Smooth muscle cell (in vitro differentiated cells): ENCODE measurements at regions not wholly inside any gene's neighbourhood (a gene's known extent, or its start where the extent isn't known, plus 50 kb on each side); places are given as distances from the start of the nearest gene placed in this dataset.

Source experiments
- DNase-seq: peaks from one replicate; lab custom pipeline; 2025; ENCODE audit not compliant: unreplicated experiment; lab: John Stamatoyannopoulos, UW
- H2AFZ ChIP-seq: fragments of 200-600 bp; sonication (generic); 2 replicates; pipeline ENCODE4 v1.6.0; 2016; ENCODE audit warnings: antibody characterized with exemption, low read depth, mild to moderate bottlenecking
- H3F3A ChIP-seq: fragments of 200-600 bp; sonication (generic); 2 replicates; pipeline ENCODE4 v1.6.0; 2017; ENCODE audit warnings: antibody characterized with exemption, low read depth
- H3K27ac ChIP-seq: fragments of 200-600 bp; sonication (generic); 2 replicates; pipeline ENCODE4 v1.5.1; 2016; ENCODE audit warnings: low read depth, mild to moderate bottlenecking
- H3K27me3 ChIP-seq: fragments of 200-600 bp; sonication (generic); 2 replicates; pipeline ENCODE4 v1.6.1; 2016; ENCODE audit warnings: low read depth, mild to moderate bottlenecking
- H3K36me3 ChIP-seq: fragments of 200-600 bp; sonication (generic); 2 replicates; pipeline ENCODE4 v1.5.1; 2016; ENCODE audit warnings: low read depth
- H3K4me1 ChIP-seq: fragments of 200-600 bp; sonication (generic); 2 replicates; pipeline ENCODE4 v1.5.1; 2016; ENCODE audit warnings: low read depth
- H3K4me2 ChIP-seq: fragments of 200-600 bp; sonication (generic); 2 replicates; pipeline ENCODE4 v1.6.0; 2016; ENCODE audit warnings: mild to moderate bottlenecking
- H3K4me3 ChIP-seq: fragments of 200-600 bp; sonication (generic); 2 replicates; pipeline ENCODE4 v1.5.1; 2016; ENCODE audit warnings: mild to moderate bottlenecking
- H3K79me2 ChIP-seq: fragments of 200-600 bp; sonication (generic); 2 replicates; pipeline ENCODE4 v1.6.0; 2016; ENCODE audit warnings: low read depth, mild to moderate bottlenecking
- H3K9ac ChIP-seq: fragments of 200-600 bp; sonication (generic); 2 replicates; pipeline ENCODE4 v1.6.0; 2016; ENCODE audit warnings: low read depth
- H3K9me3 ChIP-seq: fragments of 200-600 bp; sonication (generic); replicated peaks from 2 replicates; pipeline ENCODE4 v1.5.1; 2016; ENCODE audit warnings: low read depth
- H4K20me1 ChIP-seq: fragments of 200-600 bp; sonication (generic); 2 replicates; pipeline ENCODE4 v1.6.0; 2016; ENCODE audit warnings: low read depth
- CTCF ChIP-seq: fragments of 200-600 bp; sonication (generic); IDR thresholded peaks from 2 replicates; pipeline ENCODE4 v1.5.1; 2017; ENCODE audit warnings: borderline replicate concordance, mild to moderate bottlenecking, antibody characterized with exemption; ENCODE audit not compliant: insufficient read depth, poor library complexity, severe bottlenecking
- WGBS: methylation state at CpG from one replicate; pipeline ENCODE4 v1.1.7; 2016; ENCODE audit warnings: low lambda C conversion rate; 5-methylcytosine and 5-hydroxymethylcytosine counted together

GRCh38 chr1:243946946-243947345 is 96.9 kb upstream of the AKT3 start:
- no peak overlapping the region for H3K4me2 ChIP-seq
- WGBS, result 43% methylated on average over 8 of the region's 8 CpGs
- H3K4me1 ChIP-seq, result no peaks in the 10 kb centered on the region
- H3K36me3 ChIP-seq, result no peaks in the 10 kb centered on the region
- TF ChIP-seq CTCF, result no peak
- no peak overlapping the region for H2AFZ ChIP-seq
- H3K79me2 ChIP-seq, result no peaks in the 10 kb centered on the region
- no peaks in the 10 kb centered on the region for H3K9me3 ChIP-seq
- H3F3A ChIP-seq, result no peaks in the 10 kb centered on the region
- H3K4me3 ChIP-seq, result no peak overlapping the region
- H3K27me3 ChIP-seq, result no peaks in the 10 kb centered on the region
- DNase-seq, result no peak
- H3K9ac ChIP-seq, result no peak overlapping the region
- no peaks in the 10 kb centered on the region for H4K20me1 ChIP-seq
- H3K27ac ChIP-seq, result no peak overlapping the region

GRCh38 chr1:243946253-243946652 is 96.2 kb upstream of the AKT3 start:
- Histone ChIP-seq H3F3A (no peaks in the 10 kb centered on the region), H3K9me3 (no peaks in the 10 kb centered on the region), H3K9ac (no peak overlapping the region), H3K27ac (no peak overlapping the region), H2AFZ (no peak overlapping the region), H3K4me1 (no peaks in the 10 kb centered on the region), H4K20me1 (no peaks in the 10 kb centered on the region), H3K4me3 (no peak overlapping the region), H3K79me2 (no peaks in the 10 kb centered on the region), H3K36me3 (no peaks in the 10 kb centered on the region), H3K27me3 (no peaks in the 10 kb centered on the region), H3K4me2 (no peak overlapping the region)
- no peak for TF ChIP-seq CTCF
- 34% methylated on average over 7 of the region's 7 CpGs for WGBS
- no peak for DNase-seq

GRCh38 chr1:243945727-243946126 is 95.7 kb upstream of the AKT3 start:
- Histone ChIP-seq H3K4me3 (no peak overlapping the region), H3F3A (no peaks in the 10 kb centered on the region), H4K20me1 (no peaks in the 10 kb centered on the region), H3K4me1 (no peaks in the 10 kb centered on the region), H3K27ac (no peak overlapping the region), H2AFZ (no peak overlapping the region), H3K9me3 (no peaks in the 10 kb centered on the region), H3K79me2 (no peaks in the 10 kb centered on the region), H3K27me3 (no peaks in the 10 kb centered on the region), H3K9ac (no peak overlapping the region), H3K36me3 (no peaks in the 10 kb centered on the region), H3K4me2 (no peak overlapping the region)
- no peak for TF ChIP-seq CTCF
- WGBS, result 97% methylated on average over 5 of the region's 5 CpGs
- no peak for DNase-seq

GRCh38 chr1:243944429-243945160 is 94.6 kb upstream of the AKT3 start:
- Histone ChIP-seq H3F3A (no peaks in the 10 kb centered on the region), H3K4me3 (no peak overlapping the region), H4K20me1 (no peaks in the 10 kb centered on the region), H3K9me3 (no peaks in the 10 kb centered on the region), H3K4me1 (no peaks in the 10 kb centered on the region), H3K27ac (peak overlapping the region; percentile 20), H3K4me2 (no peak overlapping the region), H2AFZ (no peak overlapping the region), H3K9ac (no peak overlapping the region), H3K79me2 (no peaks in the 10 kb centered on the region), H3K27me3 (no peaks in the 10 kb centered on the region), H3K36me3 (no peaks in the 10 kb centered on the region)
- no peak for TF ChIP-seq CTCF
- whole genome bisulfite sequencing, result 37% methylated on average over 21 of the region's 21 CpGs
- DNase-seq, result no peak
